Astrocyte (in vitro differentiated cells and primary cell): ENCODE measurements at regions not wholly inside any gene's neighbourhood (a gene's known extent, or its start where the extent isn't known, plus 50 kb on each side); places are given as distances from the start of the nearest gene placed in this dataset.

ENCODE experiments used
- EZH2 ChIP-seq: IDR thresholded peaks from 2 replicates; pipeline ENCODE4 v1.6.1; 2012; ENCODE audit warnings: mild to moderate bottlenecking, low read length, inconsistent platforms; ENCODE audit not compliant: insufficient read depth
- TF ChIP-seq, protein P1 (sequence below): IDR thresholded peaks from 2 replicates; pipeline ENCODE4 v1.5.1; 2011; ENCODE audit warnings: low read depth, mild to moderate bottlenecking, inconsistent platforms, low read length, moderate library complexity; ENCODE audit not compliant: insufficient read depth

DNA sequence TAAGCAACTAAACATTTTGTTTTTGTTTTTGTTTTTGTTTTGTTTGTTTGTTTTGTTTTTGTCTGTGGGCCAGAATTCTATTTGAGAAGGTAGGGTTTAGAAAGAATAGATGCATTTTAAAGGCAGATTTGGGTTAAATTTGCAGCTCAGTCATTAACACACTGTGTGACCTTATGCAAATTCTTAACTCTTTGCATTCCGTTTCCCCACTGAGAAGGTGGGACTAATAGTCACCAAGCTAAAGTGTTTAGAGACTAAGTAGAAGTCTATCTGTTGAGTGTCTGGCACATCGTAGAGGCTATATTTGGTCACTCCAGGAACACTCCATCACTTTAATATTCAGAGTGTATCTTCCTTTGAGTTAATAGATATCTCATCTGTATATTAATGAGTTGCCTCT lies 87.1 kb downstream of the CCNA1 start:
- TF ChIP-seq, protein P1, sequence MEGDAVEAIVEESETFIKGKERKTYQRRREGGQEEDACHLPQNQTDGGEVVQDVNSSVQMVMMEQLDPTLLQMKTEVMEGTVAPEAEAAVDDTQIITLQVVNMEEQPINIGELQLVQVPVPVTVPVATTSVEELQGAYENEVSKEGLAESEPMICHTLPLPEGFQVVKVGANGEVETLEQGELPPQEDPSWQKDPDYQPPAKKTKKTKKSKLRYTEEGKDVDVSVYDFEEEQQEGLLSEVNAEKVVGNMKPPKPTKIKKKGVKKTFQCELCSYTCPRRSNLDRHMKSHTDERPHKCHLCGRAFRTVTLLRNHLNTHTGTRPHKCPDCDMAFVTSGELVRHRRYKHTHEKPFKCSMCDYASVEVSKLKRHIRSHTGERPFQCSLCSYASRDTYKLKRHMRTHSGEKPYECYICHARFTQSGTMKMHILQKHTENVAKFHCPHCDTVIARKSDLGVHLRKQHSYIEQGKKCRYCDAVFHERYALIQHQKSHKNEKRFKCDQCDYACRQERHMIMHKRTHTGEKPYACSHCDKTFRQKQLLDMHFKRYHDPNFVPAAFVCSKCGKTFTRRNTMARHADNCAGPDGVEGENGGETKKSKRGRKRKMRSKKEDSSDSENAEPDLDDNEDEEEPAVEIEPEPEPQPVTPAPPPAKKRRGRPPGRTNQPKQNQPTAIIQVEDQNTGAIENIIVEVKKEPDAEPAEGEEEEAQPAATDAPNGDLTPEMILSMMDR = no peak
- TF ChIP-seq EZH2 = no peak
